ENCODE measurements at regions not wholly inside any gene's neighbourhood (a gene's known extent, or its start where the extent isn't known, plus 50 kb on each side); places are given as distances from the start of the nearest gene placed in this dataset.

- no peak for TF ChIP-seq FOXK1 (CRISPR knock-in tag; IDR thresholded peaks at IDR 0.05; ENCODE audit: borderline replicate concordance)
Observed at GRCh38 chr2:215705771-215706361, 270.0 kb upstream of the FN1 start (continued).

- Histone ChIP-seq H3K9me1 (ENCODE audit: control insufficient read depth, insufficient read depth, low read length) (no peaks in the 10 kb centered on the region), H3K9me3 (replicated peaks; ENCODE audit: control insufficient read depth, insufficient read depth, low read depth, low read length) (no peaks in the 10 kb centered on the region), H3K9ac (ENCODE audit: insufficient read depth in 1 of 2, low read depth in 2 of 2, low read length in 2 of 2) (no peak overlapping the region), H3K4me3 (no peak overlapping the region), H3K79me2 (ENCODE audit: control insufficient read depth, insufficient read depth, low read length) (no peaks in the 10 kb centered on the region), H3K36me3 (ENCODE audit: control insufficient read depth, insufficient read depth, low read length) (no peaks in the 10 kb centered on the region), H3K27me3 (ENCODE audit: control insufficient read depth in 2 of 2, insufficient read depth in 2 of 2, low read length in 2 of 2) (no peaks in the 10 kb centered on the region), H4K20me1 (replicated peaks; ENCODE audit: control insufficient read depth, insufficient read depth, low read length) (no peaks in the 10 kb centered on the region), H3K4me2 (ENCODE audit: insufficient read depth, low read length) (no peak overlapping the region), H3K4me1 (replicated peaks in 1 of 2; ENCODE audit: control insufficient read depth in 2 of 2, insufficient read depth in 2 of 2, low read length in 2 of 2) (no peaks in the 10 kb centered on the region; a peak in 1 of 5 replicates), H3K27ac (ENCODE audit: extremely low read depth, low read depth, low read length) (no peak overlapping the region), H2AFZ (ENCODE audit: low read depth, low read length) (no peak overlapping the region)
- CTCF ChIA-PET (ENCODE audit: low intra/inter-chr PET ratio) = no interaction called here
- 90% methylated on average over 2 of the region's 2 CpGs for WGBS (ENCODE audit: insufficient coverage, low coverage, missing lambda C conversion rate)
- intact Hi-C loops (cut with micrococcal nuclease) (no loop called here), in situ Hi-C loops (cut with MboI) (no loop called here)
- ATAC-seq (no peak), DNase-seq (ENCODE audit: extremely low read depth in 1 of 4, low spot score in 3 of 4) (no peak), FAIRE-seq (no peak)
- POLR2A ChIA-PET = no interaction called here
- TF ChIP-seq KLF16 (IDR thresholded peaks at IDR 0.05) = no peak
- no peak for TF ChIP-seq XRCC3 (IDR thresholded peaks at IDR 0.05)
- TF ChIP-seq FOXO4 (CRISPR knock-in tag; IDR thresholded peaks at IDR 0.05) = no peak
- no peak for TF ChIP-seq CHAMP1 (IDR thresholded peaks at IDR 0.05)
- no peak for TF ChIP-seq MTF1 (CRISPR knock-in tag; IDR thresholded peaks at IDR 0.05; ENCODE audit: borderline replicate concordance)
- TF ChIP-seq U2AF1 (optimal IDR thresholded peaks at IDR 0.05; ENCODE audit: low read depth, low read length) = no peak
- no peak for TF ChIP-seq SREBF2 (CRISPR knock-in tag; IDR thresholded peaks at IDR 0.05)
- no peak for TF ChIP-seq ZNF707 (CRISPR knock-in tag; conservative IDR thresholded peaks at IDR 0.05)
- TF ChIP-seq MYNN (IDR thresholded peaks at IDR 0.05) = no peak
- no peak for TF ChIP-seq MYNN (CRISPR knock-in tag; IDR thresholded peaks at IDR 0.05)
- TF ChIP-seq TCFL5 (CRISPR knock-in tag; conservative IDR thresholded peaks at IDR 0.05) = no peak
- TF ChIP-seq CEBPZ (IDR thresholded peaks at IDR 0.05; ENCODE audit: borderline replicate concordance, low read depth, low read length) = no peak
- no TSS peak for BruUV-seq (replicated peaks)
Observed at GRCh38 chr2:215705281-215705680, 269.4 kb upstream of the FN1 start.
